WTC11 (cell line): ENCODE measurements at regions not wholly inside any gene's neighbourhood (a gene's known extent, or its start where the extent isn't known, plus 50 kb on each side); places are given as distances from the start of the nearest gene placed in this dataset.

Experiments used
- ATAC-seq: fragments of 200-7000 bp; cut with Tn5 transposase; 2 replicates; pipeline ENCODE4 v1.10.0; 2021; ENCODE audit warnings: mild to moderate bottlenecking, moderate library complexity
- CTCF ChIA-PET: fragments of 300-600 bp; sonication (Branson Sonifier 250); formaldehyde crosslinking; loops from one replicate; lab custom pipeline; 2021; ENCODE audit warnings: antibody characterized with exemption; lab: Charles Lee
- POLR2A ChIA-PET: fragments of 350-600 bp; sonication (Branson Sonifier 250); formaldehyde crosslinking; loops from one replicate; lab custom pipeline; 2021; ENCODE audit warnings: antibody characterized with exemption; lab: Charles Lee
- DNase-seq: peaks from one replicate; pipeline ENCODE4 v3.0.0; 2021; ENCODE audit warnings: low spot score
- H3K27ac Mint-ChIP-seq: 2 replicates; pipeline ENCODE4 v1.8.0; 2021; ENCODE audit warnings: mixed read lengths
- H3K27me3 Mint-ChIP-seq: 2 replicates; pipeline ENCODE4 v1.8.0; 2021; ENCODE audit warnings: low read depth, mild to moderate bottlenecking, moderate library complexity, mixed read lengths
- H3K36me3 Mint-ChIP-seq: 2 replicates; pipeline ENCODE4 v1.8.0; 2021; ENCODE audit warnings: mixed read lengths
- H3K4me1 Mint-ChIP-seq: 2 replicates; pipeline ENCODE4 v1.8.0; 2022; ENCODE audit warnings: mixed read lengths
- H3K4me3 Mint-ChIP-seq: 2 replicates; pipeline ENCODE4 v1.8.0; 2021; ENCODE audit warnings: mild to moderate bottlenecking, moderate library complexity, mixed read lengths
- H3K9me3 Mint-ChIP-seq: 2 replicates; pipeline ENCODE4 v1.8.0; 2021; ENCODE audit warnings: mixed read lengths
- CREB1 ChIP-seq: sonication (generic); formaldehyde crosslinking; IDR thresholded peaks from 2 replicates; pipeline ENCODE4 v1.8.0; 2023; ENCODE audit warnings: mild to moderate bottlenecking, missing genetic modification reagents
- E2F5 ChIP-seq: sonication (generic); formaldehyde crosslinking; IDR thresholded peaks from 2 replicates; pipeline ENCODE4 v1.8.1; 2022; ENCODE audit warnings: mild to moderate bottlenecking, moderate library complexity, missing genetic modification reagents
- GTF2I ChIP-seq: fragments of 250-450 bp; sonication (Bioruptor Pico); conservative IDR thresholded peaks from 2 replicates; pipeline ENCODE4 v1.4.0; 2021; ENCODE audit warnings: mild to moderate bottlenecking
- JUN ChIP-seq: sonication (generic); formaldehyde crosslinking; IDR thresholded peaks from 2 replicates; pipeline ENCODE4 v1.8.0; 2023; ENCODE audit warnings: mild to moderate bottlenecking, missing genetic modification reagents
- MLX ChIP-seq: sonication (generic); formaldehyde crosslinking; IDR thresholded peaks from 2 replicates; pipeline ENCODE4 v1.8.1; 2023; ENCODE audit warnings: mild to moderate bottlenecking, missing genetic modification reagents, moderate library complexity
- TP53 ChIP-seq: sonication (generic); formaldehyde crosslinking; IDR thresholded peaks from 2 replicates; pipeline ENCODE4 v1.8.1; 2023; ENCODE audit warnings: mild to moderate bottlenecking, missing genetic modification reagents
- ZNF121 ChIP-seq: sonication (generic); formaldehyde crosslinking; IDR thresholded peaks from 2 replicates; pipeline ENCODE4 v1.8.0; 2023; ENCODE audit warnings: missing genetic modification reagents
- ZNF263 ChIP-seq: sonication (generic); formaldehyde crosslinking; IDR thresholded peaks from 2 replicates; pipeline ENCODE4 v1.8.1; 2022; ENCODE audit warnings: low read depth, mild to moderate bottlenecking, moderate library complexity, missing genetic modification reagents
- ZNF281 ChIP-seq: sonication (generic); formaldehyde crosslinking; IDR thresholded peaks from 2 replicates; pipeline ENCODE4 v1.8.0; 2023; ENCODE audit warnings: mild to moderate bottlenecking, missing genetic modification reagents
- ZNF423 ChIP-seq: fragments of 250-450 bp; sonication (Bioruptor Pico); IDR thresholded peaks from 2 replicates; pipeline ENCODE4 v2.1.2; 2022; ENCODE audit warnings: mild to moderate bottlenecking, moderate library complexity
- ZNF512 ChIP-seq: sonication (generic); formaldehyde crosslinking; IDR thresholded peaks from 2 replicates; pipeline ENCODE4 v1.8.1; 2022; ENCODE audit warnings: missing genetic modification reagents, borderline replicate concordance
- ZNF671 ChIP-seq: fragments of 250-450 bp; sonication (Bioruptor Pico); IDR thresholded peaks from 2 replicates; pipeline ENCODE4 v1.8.0; 2021; ENCODE audit warnings: mild to moderate bottlenecking
- TF ChIP-seq, protein P1 (sequence below): sonication (generic); formaldehyde crosslinking; IDR thresholded peaks from 2 replicates; pipeline ENCODE4 v1.8.1; 2022; ENCODE audit warnings: low read depth, missing genetic modification reagents, borderline replicate concordance
- TF ChIP-seq, protein P2 (sequence below): sonication (generic); formaldehyde crosslinking; IDR thresholded peaks from 2 replicates; pipeline ENCODE4 v1.8.0; 2022; ENCODE audit warnings: mild to moderate bottlenecking, missing genetic modification reagents
- TF ChIP-seq, protein P3 (sequence below): sonication (generic); formaldehyde crosslinking; IDR thresholded peaks from 2 replicates; pipeline ENCODE4 v1.8.1; 2022; ENCODE audit warnings: mild to moderate bottlenecking, missing genetic modification reagents, moderate library complexity, borderline replicate concordance
- TF ChIP-seq, protein P4 (sequence below): fragments of 250-450 bp; sonication (Bioruptor Pico); IDR thresholded peaks from 2 replicates; pipeline ENCODE4 v1.9.0; 2021; ENCODE audit warnings: moderate library complexity, mild to moderate bottlenecking, inconsistent platforms, borderline replicate concordance
- TF ChIP-seq, protein P5 (sequence below): sonication (generic); formaldehyde crosslinking; IDR thresholded peaks from 2 replicates; pipeline ENCODE4 v1.8.1; 2023; ENCODE audit warnings: mild to moderate bottlenecking, missing genetic modification reagents, borderline replicate concordance
- TF ChIP-seq, protein P6 (sequence below): sonication (generic); formaldehyde crosslinking; IDR thresholded peaks from 2 replicates; pipeline ENCODE4 v1.8.0; 2023; ENCODE audit warnings: missing genetic modification reagents, mild to moderate bottlenecking, borderline replicate concordance

- Mint-ChIP-seq H3K27me3 (no peaks in the 10 kb centered on the region), H3K36me3 (no peaks in the 10 kb centered on the region), H3K9me3 (no peaks in the 10 kb centered on the region), H3K27ac (no peak overlapping the region), H3K4me3 (no peak overlapping the region), H3K4me1 (peaks cover 35% of the 10 kb centered on the region)
- ChIA-PET POLR2A (no interaction called here), CTCF (no interaction called here)
- DNase-seq (no peak), ATAC-seq (no peak)
- no peak for TF ChIP-seq ZNF423 (CRISPR knock-in tag)
- no peak for TF ChIP-seq ZNF671 (CRISPR knock-in tag)
- TF ChIP-seq, protein P1, sequence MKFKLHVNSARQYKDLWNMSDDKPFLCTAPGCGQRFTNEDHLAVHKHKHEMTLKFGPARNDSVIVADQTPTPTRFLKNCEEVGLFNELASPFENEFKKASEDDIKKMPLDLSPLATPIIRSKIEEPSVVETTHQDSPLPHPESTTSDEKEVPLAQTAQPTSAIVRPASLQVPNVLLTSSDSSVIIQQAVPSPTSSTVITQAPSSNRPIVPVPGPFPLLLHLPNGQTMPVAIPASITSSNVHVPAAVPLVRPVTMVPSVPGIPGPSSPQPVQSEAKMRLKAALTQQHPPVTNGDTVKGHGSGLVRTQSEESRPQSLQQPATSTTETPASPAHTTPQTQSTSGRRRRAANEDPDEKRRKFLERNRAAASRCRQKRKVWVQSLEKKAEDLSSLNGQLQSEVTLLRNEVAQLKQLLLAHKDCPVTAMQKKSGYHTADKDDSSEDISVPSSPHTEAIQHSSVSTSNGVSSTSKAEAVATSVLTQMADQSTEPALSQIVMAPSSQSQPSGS (CRISPR knock-in tag), result no peak
- no peak for TF ChIP-seq E2F5 (CRISPR knock-in tag)
- TF ChIP-seq CREB1 (CRISPR knock-in tag), result no peak
- TF ChIP-seq JUN (CRISPR knock-in tag), result no peak
- TF ChIP-seq, protein P2, sequence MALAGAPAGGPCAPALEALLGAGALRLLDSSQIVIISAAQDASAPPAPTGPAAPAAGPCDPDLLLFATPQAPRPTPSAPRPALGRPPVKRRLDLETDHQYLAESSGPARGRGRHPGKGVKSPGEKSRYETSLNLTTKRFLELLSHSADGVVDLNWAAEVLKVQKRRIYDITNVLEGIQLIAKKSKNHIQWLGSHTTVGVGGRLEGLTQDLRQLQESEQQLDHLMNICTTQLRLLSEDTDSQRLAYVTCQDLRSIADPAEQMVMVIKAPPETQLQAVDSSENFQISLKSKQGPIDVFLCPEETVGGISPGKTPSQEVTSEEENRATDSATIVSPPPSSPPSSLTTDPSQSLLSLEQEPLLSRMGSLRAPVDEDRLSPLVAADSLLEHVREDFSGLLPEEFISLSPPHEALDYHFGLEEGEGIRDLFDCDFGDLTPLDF (CRISPR knock-in tag), result no peak
- no peak for TF ChIP-seq TP53 (CRISPR knock-in tag)
- TF ChIP-seq MLX, result no peak
- TF ChIP-seq ZNF281 (CRISPR knock-in tag), result no peak
- TF ChIP-seq ZNF121 (CRISPR knock-in tag), result no peak
- no peak for TF ChIP-seq GTF2I (CRISPR knock-in tag)
- no peak for TF ChIP-seq ZNF263 (CRISPR knock-in tag)
- TF ChIP-seq, protein P3, sequence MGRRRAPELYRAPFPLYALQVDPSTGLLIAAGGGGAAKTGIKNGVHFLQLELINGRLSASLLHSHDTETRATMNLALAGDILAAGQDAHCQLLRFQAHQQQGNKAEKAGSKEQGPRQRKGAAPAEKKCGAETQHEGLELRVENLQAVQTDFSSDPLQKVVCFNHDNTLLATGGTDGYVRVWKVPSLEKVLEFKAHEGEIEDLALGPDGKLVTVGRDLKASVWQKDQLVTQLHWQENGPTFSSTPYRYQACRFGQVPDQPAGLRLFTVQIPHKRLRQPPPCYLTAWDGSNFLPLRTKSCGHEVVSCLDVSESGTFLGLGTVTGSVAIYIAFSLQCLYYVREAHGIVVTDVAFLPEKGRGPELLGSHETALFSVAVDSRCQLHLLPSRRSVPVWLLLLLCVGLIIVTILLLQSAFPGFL (CRISPR knock-in tag), result no peak
- no peak for TF ChIP-seq ZNF512 (CRISPR knock-in tag)
- TF ChIP-seq, protein P4, sequence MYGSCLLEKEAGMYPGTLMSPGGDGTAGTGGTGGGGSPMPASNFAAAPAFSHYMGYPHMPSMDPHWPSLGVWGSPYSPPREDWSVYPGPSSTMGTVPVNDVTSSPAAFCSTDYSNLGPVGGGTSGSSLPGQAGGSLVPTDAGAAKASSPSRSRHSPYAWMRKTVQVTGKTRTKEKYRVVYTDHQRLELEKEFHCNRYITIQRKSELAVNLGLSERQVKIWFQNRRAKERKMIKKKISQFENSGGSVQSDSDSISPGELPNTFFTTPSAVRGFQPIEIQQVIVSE (CRISPR knock-in tag), result no peak
- TF ChIP-seq, protein P5, sequence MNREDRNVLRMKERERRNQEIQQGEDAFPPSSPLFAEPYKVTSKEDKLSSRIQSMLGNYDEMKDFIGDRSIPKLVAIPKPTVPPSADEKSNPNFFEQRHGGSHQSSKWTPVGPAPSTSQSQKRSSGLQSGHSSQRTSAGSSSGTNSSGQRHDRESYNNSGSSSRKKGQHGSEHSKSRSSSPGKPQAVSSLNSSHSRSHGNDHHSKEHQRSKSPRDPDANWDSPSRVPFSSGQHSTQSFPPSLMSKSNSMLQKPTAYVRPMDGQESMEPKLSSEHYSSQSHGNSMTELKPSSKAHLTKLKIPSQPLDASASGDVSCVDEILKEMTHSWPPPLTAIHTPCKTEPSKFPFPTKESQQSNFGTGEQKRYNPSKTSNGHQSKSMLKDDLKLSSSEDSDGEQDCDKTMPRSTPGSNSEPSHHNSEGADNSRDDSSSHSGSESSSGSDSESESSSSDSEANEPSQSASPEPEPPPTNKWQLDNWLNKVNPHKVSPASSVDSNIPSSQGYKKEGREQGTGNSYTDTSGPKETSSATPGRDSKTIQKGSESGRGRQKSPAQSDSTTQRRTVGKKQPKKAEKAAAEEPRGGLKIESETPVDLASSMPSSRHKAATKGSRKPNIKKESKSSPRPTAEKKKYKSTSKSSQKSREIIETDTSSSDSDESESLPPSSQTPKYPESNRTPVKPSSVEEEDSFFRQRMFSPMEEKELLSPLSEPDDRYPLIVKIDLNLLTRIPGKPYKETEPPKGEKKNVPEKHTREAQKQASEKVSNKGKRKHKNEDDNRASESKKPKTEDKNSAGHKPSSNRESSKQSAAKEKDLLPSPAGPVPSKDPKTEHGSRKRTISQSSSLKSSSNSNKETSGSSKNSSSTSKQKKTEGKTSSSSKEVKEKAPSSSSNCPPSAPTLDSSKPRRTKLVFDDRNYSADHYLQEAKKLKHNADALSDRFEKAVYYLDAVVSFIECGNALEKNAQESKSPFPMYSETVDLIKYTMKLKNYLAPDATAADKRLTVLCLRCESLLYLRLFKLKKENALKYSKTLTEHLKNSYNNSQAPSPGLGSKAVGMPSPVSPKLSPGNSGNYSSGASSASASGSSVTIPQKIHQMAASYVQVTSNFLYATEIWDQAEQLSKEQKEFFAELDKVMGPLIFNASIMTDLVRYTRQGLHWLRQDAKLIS (CRISPR knock-in tag), result no peak
- TF ChIP-seq, protein P6, sequence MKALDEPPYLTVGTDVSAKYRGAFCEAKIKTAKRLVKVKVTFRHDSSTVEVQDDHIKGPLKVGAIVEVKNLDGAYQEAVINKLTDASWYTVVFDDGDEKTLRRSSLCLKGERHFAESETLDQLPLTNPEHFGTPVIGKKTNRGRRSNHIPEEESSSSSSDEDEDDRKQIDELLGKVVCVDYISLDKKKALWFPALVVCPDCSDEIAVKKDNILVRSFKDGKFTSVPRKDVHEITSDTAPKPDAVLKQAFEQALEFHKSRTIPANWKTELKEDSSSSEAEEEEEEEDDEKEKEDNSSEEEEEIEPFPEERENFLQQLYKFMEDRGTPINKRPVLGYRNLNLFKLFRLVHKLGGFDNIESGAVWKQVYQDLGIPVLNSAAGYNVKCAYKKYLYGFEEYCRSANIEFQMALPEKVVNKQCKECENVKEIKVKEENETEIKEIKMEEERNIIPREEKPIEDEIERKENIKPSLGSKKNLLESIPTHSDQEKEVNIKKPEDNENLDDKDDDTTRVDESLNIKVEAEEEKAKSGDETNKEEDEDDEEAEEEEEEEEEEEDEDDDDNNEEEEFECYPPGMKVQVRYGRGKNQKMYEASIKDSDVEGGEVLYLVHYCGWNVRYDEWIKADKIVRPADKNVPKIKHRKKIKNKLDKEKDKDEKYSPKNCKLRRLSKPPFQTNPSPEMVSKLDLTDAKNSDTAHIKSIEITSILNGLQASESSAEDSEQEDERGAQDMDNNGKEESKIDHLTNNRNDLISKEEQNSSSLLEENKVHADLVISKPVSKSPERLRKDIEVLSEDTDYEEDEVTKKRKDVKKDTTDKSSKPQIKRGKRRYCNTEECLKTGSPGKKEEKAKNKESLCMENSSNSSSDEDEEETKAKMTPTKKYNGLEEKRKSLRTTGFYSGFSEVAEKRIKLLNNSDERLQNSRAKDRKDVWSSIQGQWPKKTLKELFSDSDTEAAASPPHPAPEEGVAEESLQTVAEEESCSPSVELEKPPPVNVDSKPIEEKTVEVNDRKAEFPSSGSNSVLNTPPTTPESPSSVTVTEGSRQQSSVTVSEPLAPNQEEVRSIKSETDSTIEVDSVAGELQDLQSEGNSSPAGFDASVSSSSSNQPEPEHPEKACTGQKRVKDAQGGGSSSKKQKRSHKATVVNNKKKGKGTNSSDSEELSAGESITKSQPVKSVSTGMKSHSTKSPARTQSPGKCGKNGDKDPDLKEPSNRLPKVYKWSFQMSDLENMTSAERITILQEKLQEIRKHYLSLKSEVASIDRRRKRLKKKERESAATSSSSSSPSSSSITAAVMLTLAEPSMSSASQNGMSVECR (CRISPR knock-in tag), result no peak
These were observed 176.5 kb downstream of the ARHGAP12 start for GRCh38 chr10:31752170-31752569.
